ENCODE measurements at regions not wholly inside any gene's neighbourhood (a gene's known extent, or its start where the extent isn't known, plus 50 kb on each side); places are given as distances from the start of the nearest gene placed in this dataset.

GRCh38 chr1:99441299-99442095, 177.2 kb downstream of the PLPPR4 start:
- no peak for TF ChIP-seq SP1 (IDR thresholded peaks at IDR 0.05)
- TF ChIP-seq LEF1 (IDR thresholded peaks at IDR 0.05; ENCODE audit: borderline replicate concordance) = no peak
- no peak for TF ChIP-seq BHLHE40 (IDR thresholded peaks at IDR 0.05; ENCODE audit: borderline replicate concordance)
- TF ChIP-seq ELF4 (IDR thresholded peaks at IDR 0.05) = no peak
